IMR-90 (cell line): ENCODE measurements at regions not wholly inside any gene's neighbourhood (a gene's known extent, or its start where the extent isn't known, plus 50 kb on each side); places are given as distances from the start of the nearest gene placed in this dataset.
A peak's percentile ranks its signal among the peaks of the same experiment; 100 is the strongest.

Experiments
- ATAC-seq: fragments of 200-7000 bp; cut with Tn5 transposase; 2 replicates; pipeline ENCODE4 v1.9.1; 2020; ENCODE audit warnings: low read depth, mild to moderate bottlenecking, moderate library complexity
- BruUV-seq: library from RNA; stranded (reverse); fragments of 400-500 nt; replicated peaks from 2 replicates; lab custom pipeline; 2021; lab: Mats Ljungman, UMichigan
- CTCF ChIA-PET: fragments of 300-600 bp; formaldehyde crosslinking; extraction: SDS; loops from one replicate; lab custom pipeline; 2021; ENCODE audit warnings: antibody characterized with exemption; lab: Yijun Ruan, JAX
- POLR2A ChIA-PET: fragments of 300-600 bp; sonication (Branson Sonifier 250); formaldehyde crosslinking; loops from one replicate; lab custom pipeline; 2022; ENCODE audit warnings: antibody characterized with exemption; ENCODE audit not compliant: unreplicated experiment; lab: Charles Lee
- DNase-seq: peaks from one replicate; pipeline ENCODE4 v3.0.0; 2013
- H2AFZ ChIP-seq: replicated peaks from 2 replicates; pipeline ENCODE3; 2013; ENCODE audit warnings: low read length, mild to moderate bottlenecking; ENCODE audit not compliant: poor library complexity
- H2AK5ac ChIP-seq: 2 replicates; pipeline ENCODE4 v1.6.1; 2013; ENCODE audit warnings: low read depth, low read length, inconsistent platforms
- H2AK9ac ChIP-seq: replicated peaks from 2 replicates; pipeline ENCODE3; 2013; ENCODE audit warnings: mild to moderate bottlenecking, low read depth, low read length, moderate library complexity; ENCODE audit not compliant: poor library complexity
- H2BK120ac ChIP-seq: 2 replicates; pipeline ENCODE4 v1.6.1; 2013; ENCODE audit warnings: low read depth, low read length, inconsistent platforms
- H2BK15ac ChIP-seq: 3 replicates; pipeline ENCODE4 v1.6.1; 2013; ENCODE audit warnings: low read depth, low read length, inconsistent platforms
- H2BK20ac ChIP-seq: 2 replicates; pipeline ENCODE4 v1.6.1; 2013; ENCODE audit warnings: low read depth, mild to moderate bottlenecking, inconsistent platforms, low read length, moderate library complexity
- H2BK5ac ChIP-seq: 2 replicates; pipeline ENCODE4 v1.6.1; 2013; ENCODE audit warnings: mild to moderate bottlenecking, low read depth, low read length, inconsistent platforms; ENCODE audit not compliant: poor library complexity, severe bottlenecking
- H3K14ac ChIP-seq: replicated peaks from 2 replicates; pipeline ENCODE4 v1.6.1; 2013; ENCODE audit warnings: low read depth, low read length, inconsistent platforms
- H3K18ac ChIP-seq: 2 replicates; pipeline ENCODE4 v1.6.1; 2013; ENCODE audit warnings: low read depth, low read length, control low read depth
- H3K23ac ChIP-seq: 2 replicates; pipeline ENCODE4 v1.6.1; 2013; ENCODE audit warnings: low read depth, low read length, inconsistent platforms
- H3K27ac ChIP-seq: 2 replicates; pipeline ENCODE4 v1.5.1; 2013; ENCODE audit warnings: mild to moderate bottlenecking, control low read depth, low read length; ENCODE audit not compliant: insufficient read depth
- H3K27me3 ChIP-seq: 2 replicates; pipeline ENCODE4 v1.6.1; 2013; ENCODE audit warnings: low read length; ENCODE audit not compliant: control insufficient read depth, insufficient read depth
- H3K36me3 ChIP-seq: 2 replicates; pipeline ENCODE4 v1.6.1; 2013; ENCODE audit warnings: low read length, mixed read lengths; ENCODE audit not compliant: control insufficient read depth, insufficient read depth
- H3K4ac ChIP-seq: 2 replicates; pipeline ENCODE4 v1.6.1; 2013; ENCODE audit warnings: low read depth, low read length, inconsistent platforms
- H3K4me1 ChIP-seq: 2 replicates; pipeline ENCODE4 v1.6.1; 2013; ENCODE audit warnings: low read length, mixed read lengths; ENCODE audit not compliant: control insufficient read depth, insufficient read depth
- H3K4me2 ChIP-seq: 2 replicates; pipeline ENCODE4 v1.6.1; 2013; ENCODE audit warnings: low read depth, mild to moderate bottlenecking, control low read depth, low read length, moderate library complexity
- H3K4me3 ChIP-seq: 2 replicates; pipeline ENCODE4 v1.5.1; 2013; ENCODE audit warnings: low read depth, mild to moderate bottlenecking, control low read depth, low read length, moderate library complexity; ENCODE audit not compliant: insufficient read depth
- H3K56ac ChIP-seq: 2 replicates; pipeline ENCODE4 v1.6.1; 2013; ENCODE audit warnings: low read length, inconsistent platforms; ENCODE audit not compliant: insufficient read depth; ENCODE audit errors: extremely low read depth
- H3K79me1 ChIP-seq, 2 experiments: 2 replicates each; pipeline ENCODE4 v1.6.1; 2013; ENCODE audit warnings: low read length in 2 of 2, inconsistent platforms in 1 of 2, low read depth in 1 of 2
- H3K9ac ChIP-seq: 2 replicates; pipeline ENCODE4 v1.6.1; 2013; ENCODE audit warnings: low read depth, low read length, control low read depth
- H3K9me1 ChIP-seq: 2 replicates; pipeline ENCODE4 v1.6.1; 2013; ENCODE audit warnings: low read length, inconsistent platforms; ENCODE audit not compliant: insufficient read depth
- H3K9me3 ChIP-seq: 2 replicates; pipeline ENCODE4 v1.6.1; 2013; ENCODE audit warnings: low read length; ENCODE audit not compliant: control insufficient read depth, insufficient read depth
- H4K20me1 ChIP-seq: 2 replicates; pipeline ENCODE4 v1.6.1; 2013; ENCODE audit warnings: low read length, inconsistent platforms; ENCODE audit not compliant: insufficient read depth
- H4K5ac ChIP-seq: 2 replicates; pipeline ENCODE4 v1.6.1; 2013; ENCODE audit warnings: mild to moderate bottlenecking, low read depth, low read length, control low read depth
- H4K8ac ChIP-seq, 2 experiments: 2 replicates each; pipeline ENCODE4 v1.6.1; 2013; ENCODE audit warnings: low read depth in 2 of 2, low read length in 2 of 2, control low read depth in 1 of 2, inconsistent platforms in 1 of 2
- H4K91ac ChIP-seq: 2 replicates; pipeline ENCODE4 v1.6.1; 2013; ENCODE audit warnings: low read depth, low read length, inconsistent platforms; ENCODE audit not compliant: insufficient read depth
- BHLHE40 ChIP-seq: fragments of 150-350 bp; IDR thresholded peaks from 2 replicates; pipeline ENCODE4 v1.6.1; 2016; ENCODE audit warnings: mild to moderate bottlenecking, low read depth, low read length
- CEBPB ChIP-seq: IDR thresholded peaks from 2 replicates; pipeline ENCODE4 v1.6.1; 2012; ENCODE audit warnings: low read depth, low read length, improper control_type of control experiment
- CHD1 ChIP-seq: IDR thresholded peaks from 2 replicates; pipeline ENCODE4 v1.6.1; 2012; ENCODE audit warnings: low read depth, low read length, improper control_type of control experiment
- CTCF ChIP-seq: conservative IDR thresholded peaks from 2 replicates; pipeline ENCODE4 v1.5.1; 2012; ENCODE audit warnings: mild to moderate bottlenecking, low read depth, low read length, improper control_type of control experiment
- ELK1 ChIP-seq: fragments of 150-350 bp; IDR thresholded peaks from 2 replicates; pipeline ENCODE4 v1.6.1; 2016; ENCODE audit warnings: low read depth, mild to moderate bottlenecking, low read length, moderate library complexity, borderline replicate concordance
- FOS ChIP-seq: fragments of 150-350 bp; IDR thresholded peaks from 2 replicates; pipeline ENCODE4 v1.6.1; 2016; ENCODE audit warnings: low read depth, low read length
- MAFK ChIP-seq: IDR thresholded peaks from 2 replicates; pipeline ENCODE4 v1.6.1; 2012; ENCODE audit warnings: low read depth, low read length, improper control_type of control experiment
- MAZ ChIP-seq: IDR thresholded peaks from 2 replicates; pipeline ENCODE4 v1.6.1; 2012; ENCODE audit warnings: low read depth, mild to moderate bottlenecking, low read length, improper control_type of control experiment, moderate library complexity, borderline replicate concordance
- MXI1 ChIP-seq: IDR thresholded peaks from 2 replicates; pipeline ENCODE4 v1.6.1; 2012; ENCODE audit warnings: low read depth, mild to moderate bottlenecking, low read length, moderate library complexity, borderline replicate concordance
- NFE2L2 ChIP-seq: fragments of 150-350 bp; IDR thresholded peaks from 2 replicates; pipeline ENCODE4 v1.6.1; 2016; ENCODE audit warnings: low read depth, mild to moderate bottlenecking, low read length
- POLR2A ChIP-seq: IDR thresholded peaks from 2 replicates; pipeline ENCODE4 v1.6.1; 2012; ENCODE audit warnings: mild to moderate bottlenecking, low read depth, low read length
- RAD21 ChIP-seq: IDR thresholded peaks from 2 replicates; pipeline ENCODE4 v1.6.1; 2012; ENCODE audit warnings: low read length, improper control_type of control experiment
- RCOR1 ChIP-seq: IDR thresholded peaks from 2 replicates; pipeline ENCODE4 v1.6.1; 2012; ENCODE audit warnings: mild to moderate bottlenecking, low read length, improper control_type of control experiment; ENCODE audit not compliant: insufficient replicate concordance
- RFX5 ChIP-seq: IDR thresholded peaks from 2 replicates; pipeline ENCODE4 v1.8.0; 2012; ENCODE audit warnings: low read depth, mild to moderate bottlenecking, low read length, moderate library complexity
- SMC3 ChIP-seq: fragments of 150-350 bp; IDR thresholded peaks from 2 replicates; pipeline ENCODE4 v1.6.1; 2016; ENCODE audit warnings: low read depth, mild to moderate bottlenecking, antibody characterized with exemption, low read length, moderate library complexity
- USF2 ChIP-seq: fragments of 150-350 bp; IDR thresholded peaks from 2 replicates; pipeline ENCODE4 v1.6.1; 2017; ENCODE audit warnings: mild to moderate bottlenecking, antibody characterized with exemption, low read length, low read depth
- WGBS, 2 experiments: methylation state at CpG; one replicate each; pipeline versions ENCODE4 v1.1.5 to v1.1.7; 2013; ENCODE audit warnings: missing lambda C conversion rate in 2 of 2; ENCODE audit not compliant: insufficient read length in 1 of 2; ENCODE audit errors: extremely low coverage in 2 of 2; 5-methylcytosine and 5-hydroxymethylcytosine counted together
- dilution Hi-C: fragments of 300-500 bp; cut with HindIII; formaldehyde crosslinking; loops from one replicate; pipeline ENCODE4 v1.14.3; 2018; ENCODE audit warnings: low sequenced_read_pairs; ENCODE audit not compliant: unreplicated experiment
- in situ Hi-C: fragments of 300-500 bp; cut with MboI; formaldehyde crosslinking; loops from 3 replicates; pipeline ENCODE4 v1.14.3; 2019; ENCODE audit warnings: low sequenced_read_pairs, inconsistent platforms, mixed read lengths
- intact Hi-C: fragments of 100-400 bp; cut with micrococcal nuclease; formaldehyde crosslinking; loops from 2 replicates; pipeline ENCODE4 v1.10.0; 2022

GRCh38 chr1:192879406-192879805, 70.6 kb downstream of the RGS2 start:
- Histone ChIP-seq H2AFZ (no peak overlapping the region), H2BK15ac (no peak overlapping the region), H4K8ac (no peak overlapping the region), H3K79me1 (no peaks in the 10 kb centered on the region), H3K9me3 (no peaks in the 10 kb centered on the region), H2AK9ac (no peak overlapping the region), H3K4me1 (no peaks in the 10 kb centered on the region), H3K4me2 (no peak overlapping the region), H2BK5ac (no peak overlapping the region), H3K56ac (no peak overlapping the region), H3K9me1 (no peaks in the 10 kb centered on the region), H4K20me1 (no peaks in the 10 kb centered on the region), H4K91ac (no peak overlapping the region), H3K4me3 (no peak overlapping the region), H2AK5ac (no peak overlapping the region), H2BK20ac (no peak overlapping the region), H3K23ac (no peak overlapping the region), H3K27me3 (peaks cover 10% of the 10 kb centered on the region), H3K14ac (no peak overlapping the region), H2BK120ac (no peak overlapping the region), H3K18ac (no peak overlapping the region), H3K9ac (no peak overlapping the region), H3K27ac (no peak overlapping the region), H3K4ac (no peak overlapping the region), H3K36me3 (no peaks in the 10 kb centered on the region), H4K5ac (no peak overlapping the region)
- TF ChIP-seq USF2 (no peak), CTCF (no peak), POLR2A (no peak), NFE2L2 (no peak), RCOR1 (no peak), FOS (no peak), RFX5 (no peak), CEBPB (no peak), RAD21 (no peak), MAFK (no peak), SMC3 (no peak), MXI1 (no peak), BHLHE40 (no peak), ELK1 (no peak), MAZ (no peak), CHD1 (no peak)
- intact Hi-C loops (no loop called here), in situ Hi-C loops (no loop called here), dilution Hi-C loops (no loop called here)
- no TSS peak for BruUV-seq
- ChIA-PET CTCF (no interaction called here), POLR2A (no interaction called here)
- DNase-seq (peak; percentile 9), ATAC-seq (no peak)
- WGBS, 2 experiments = no CpG with 5 or more reads among the region's 1 CpG
